ENCODE measurements at regions not wholly inside any gene's neighbourhood (a gene's known extent, or its start where the extent isn't known, plus 50 kb on each side); places are given as distances from the start of the nearest gene placed in this dataset.
"Not testable (repeated sequence)": the region's sequence is repeated elsewhere in the genome, so short reads cannot be mapped to it uniquely, and the experiment has no call there.

DNA sequence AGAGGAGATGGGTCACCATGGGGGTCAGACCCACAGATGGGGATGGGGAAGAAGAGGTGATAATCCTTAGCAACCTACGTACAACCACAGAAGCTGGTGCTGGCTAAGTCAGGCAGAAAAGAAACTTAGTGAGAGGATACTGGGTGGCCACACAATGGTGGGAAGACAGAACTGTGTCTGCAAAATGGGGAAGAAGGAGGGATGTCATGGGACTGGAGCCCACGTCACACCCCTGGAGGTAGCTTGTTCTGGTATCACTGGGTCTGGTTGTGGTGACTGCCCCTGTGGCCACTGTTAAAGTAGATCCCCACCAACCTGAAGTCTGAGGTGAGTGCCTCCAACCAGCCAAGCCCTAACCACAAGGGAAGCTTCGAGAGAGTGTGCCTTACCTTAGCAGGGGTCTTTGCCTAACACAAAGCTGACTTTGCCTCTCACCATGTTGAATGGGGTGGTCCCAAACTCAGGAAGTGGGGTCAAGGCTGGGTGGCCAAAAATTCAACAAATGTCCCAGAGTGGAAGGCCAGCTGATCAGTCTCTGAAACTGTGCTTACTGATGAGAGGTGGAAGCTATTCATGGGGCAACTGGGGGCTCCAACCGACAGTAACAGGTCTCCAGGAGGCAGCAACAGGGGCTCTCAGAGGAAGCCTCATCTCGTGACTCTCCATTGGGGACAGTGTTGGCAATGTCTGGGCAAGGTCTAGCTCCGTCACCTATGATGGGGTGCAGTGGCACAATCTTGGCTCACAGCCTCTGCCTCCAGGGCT lies 64.8 kb upstream of the SLC1A4 start:
- no peak for DNase-seq

GRCh38 chr2:64925930-64926722 lies 63.1 kb upstream of the SLC1A4 start:
- not testable (repeated sequence) for DNase-seq

DNA sequence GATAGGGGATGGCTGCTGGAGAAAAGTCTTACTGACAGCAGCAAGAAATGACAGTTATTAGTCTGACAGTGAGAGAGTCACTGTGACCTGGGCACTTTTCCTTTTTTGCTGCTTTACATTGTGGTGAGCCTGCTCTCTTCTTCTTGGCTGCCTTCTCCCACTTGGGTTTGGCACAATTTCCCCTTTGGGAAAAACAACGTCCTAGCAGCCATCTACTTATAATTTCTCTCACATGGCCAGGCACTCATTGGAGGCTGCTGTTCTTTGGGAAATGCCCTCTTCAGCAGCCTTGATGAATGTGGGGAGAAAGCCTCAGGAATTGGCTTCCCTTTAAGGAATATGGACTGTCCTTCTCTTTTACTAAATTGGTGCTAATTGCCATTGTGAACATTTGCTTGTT lies 60.4 kb upstream of the SLC1A4 start:
- DNase-seq, result no peak

DNA sequence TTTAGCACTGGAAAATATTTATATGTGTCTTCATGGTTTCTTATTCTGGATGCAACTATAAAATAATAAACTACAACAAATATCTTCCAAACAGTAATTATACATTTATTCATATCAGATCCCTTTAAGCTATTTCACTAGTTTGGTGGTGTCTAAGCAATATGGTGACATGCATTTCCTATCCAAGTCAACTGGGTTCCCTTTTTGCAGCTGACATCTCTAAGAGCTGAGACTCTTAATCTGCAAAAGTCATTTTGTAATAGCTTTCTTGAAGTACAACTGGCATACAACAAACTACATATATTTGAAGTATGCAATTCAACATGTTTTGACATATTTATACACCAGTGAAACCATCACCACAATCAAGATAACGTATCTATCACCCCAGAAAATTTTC lies 59.9 kb upstream of the SLC1A4 start:
- DNase-seq, result no peak

DNA sequence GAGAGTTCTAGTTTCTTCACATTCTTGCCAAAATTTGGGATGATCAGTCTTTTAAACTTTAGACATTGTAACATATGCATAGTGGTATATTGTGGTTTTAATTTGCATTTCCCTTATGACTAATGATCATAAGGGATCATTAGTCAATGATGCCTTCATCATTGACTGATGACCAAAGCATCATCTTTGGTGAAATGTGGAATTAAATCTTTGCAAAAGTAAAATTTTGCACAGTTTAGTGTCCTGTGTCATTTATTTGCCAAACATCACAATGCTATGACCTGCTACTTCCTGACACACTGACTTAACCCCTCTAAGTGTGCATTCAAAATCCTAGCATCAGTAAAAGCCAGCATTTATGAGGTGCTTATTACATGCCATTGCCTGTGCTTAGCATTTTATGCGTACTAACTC lies 58.9 kb upstream of the SLC1A4 start:
- DNase-seq, result no peak

GRCh38 chr2:64931246-64932115 lies 57.7 kb upstream of the SLC1A4 start:
- DNase-seq, result no peak

- no peak for DNase-seq
Observed at GRCh38 chr2:64932116-64932370, 57.2 kb upstream of the SLC1A4 start.

DNA sequence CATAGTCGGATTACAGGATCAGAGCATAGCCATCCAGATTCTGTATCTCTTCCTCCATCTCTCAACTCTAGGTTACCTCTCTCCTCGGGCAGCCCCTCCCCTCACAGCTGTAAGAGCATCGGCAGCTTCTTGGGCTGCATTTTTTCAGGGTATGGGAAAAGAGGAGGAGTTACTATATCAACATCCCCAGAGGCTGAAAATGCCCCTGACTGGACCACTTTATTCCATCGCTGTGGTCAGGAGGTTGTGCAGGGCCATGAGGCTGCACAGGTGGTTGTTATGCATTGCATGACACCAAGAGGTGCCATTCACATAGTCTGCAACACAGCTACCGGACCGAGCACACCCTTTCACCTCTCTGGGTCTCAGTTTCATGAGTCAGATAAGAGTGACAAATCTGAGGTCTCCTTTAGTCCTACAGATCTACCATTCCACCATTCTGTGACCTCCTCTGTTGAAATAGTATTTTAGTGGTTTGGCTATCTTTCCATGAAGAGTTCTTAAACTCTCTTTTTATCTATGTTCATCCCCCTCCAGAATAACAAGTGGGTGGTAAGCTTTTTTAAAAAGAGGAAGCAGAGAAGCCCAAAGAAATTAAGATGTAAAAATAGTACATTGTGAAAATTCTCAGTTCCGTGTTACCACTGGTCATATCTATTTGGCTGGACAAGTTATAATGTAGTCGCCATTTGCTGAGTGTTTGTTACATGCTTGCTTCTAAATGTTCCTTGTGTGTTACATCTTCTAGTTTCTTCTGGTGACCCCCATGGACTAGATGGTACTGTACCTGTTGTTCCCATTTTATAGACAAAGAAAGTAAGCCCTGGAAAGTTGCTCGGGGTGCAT lies 56.6 kb upstream of the SLC1A4 start:
- DNase-seq, result no peak

- no peak for DNase-seq
Observed at GRCh38 chr2:64934530-64934929, 54.7 kb upstream of the SLC1A4 start.

DNA sequence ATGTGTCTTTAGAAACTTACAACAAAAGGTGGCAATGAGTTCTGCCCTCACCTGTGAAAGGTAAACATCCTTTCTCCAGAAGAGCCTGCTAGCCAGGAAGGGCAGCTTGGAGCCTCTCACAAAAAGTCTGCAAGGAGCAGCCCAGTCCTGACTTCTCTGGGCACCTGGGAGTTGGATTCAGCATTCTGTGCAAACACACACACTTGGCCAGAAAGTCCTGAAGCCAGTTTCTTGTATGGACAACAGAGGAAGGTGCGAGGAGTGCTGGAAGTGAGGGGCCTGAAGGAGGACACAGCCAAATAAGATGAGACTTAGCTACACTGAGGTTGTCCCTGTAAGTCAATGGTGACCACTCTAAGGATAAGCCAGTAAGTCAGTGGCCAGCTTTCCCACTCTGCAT lies 52.4 kb upstream of the SLC1A4 start:
- no peak for DNase-seq

GRCh38 chr2:64937314-64937686 lies 51.9 kb upstream of the SLC1A4 start:
- DNase-seq, result not testable (repeated sequence)

- DNase-seq, result no peak
Observed at GRCh38 chr2:64937687-64938491, 51.3 kb upstream of the SLC1A4 start.

DNA sequence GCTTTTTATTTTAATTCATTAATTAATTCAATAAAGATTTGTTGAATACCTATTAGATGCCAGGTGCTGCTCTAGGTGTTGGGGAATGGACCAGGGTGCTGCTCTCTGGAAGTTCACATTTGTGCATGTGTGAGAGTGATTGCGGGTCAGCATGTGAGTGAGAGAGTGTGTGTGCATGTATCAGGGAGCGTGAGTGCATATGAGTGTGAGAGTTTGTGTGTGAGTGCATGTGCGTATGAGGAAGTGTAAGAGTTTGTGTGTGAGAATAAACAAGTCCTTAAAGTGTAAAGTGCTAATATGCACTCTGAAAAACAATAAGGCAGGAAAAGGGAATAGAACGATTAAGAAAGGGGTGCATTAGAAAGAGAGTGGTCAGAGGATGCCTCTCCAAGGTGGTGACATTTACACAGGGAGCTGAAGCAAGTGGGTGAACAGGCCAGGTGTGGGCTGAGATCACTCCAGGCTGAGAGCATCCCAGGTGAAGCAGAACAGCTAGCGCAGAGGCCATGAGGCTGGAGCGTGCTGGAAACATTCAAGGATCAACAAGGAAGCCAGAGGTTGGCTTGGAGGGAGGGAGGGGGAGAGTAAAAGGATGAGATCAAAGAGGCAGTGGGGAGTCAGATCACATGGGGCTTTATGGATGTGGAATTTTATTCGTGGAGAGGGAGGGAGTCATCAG lies 50.5 kb upstream of the SLC1A4 start:
- DNase-seq, result no peak

DNA sequence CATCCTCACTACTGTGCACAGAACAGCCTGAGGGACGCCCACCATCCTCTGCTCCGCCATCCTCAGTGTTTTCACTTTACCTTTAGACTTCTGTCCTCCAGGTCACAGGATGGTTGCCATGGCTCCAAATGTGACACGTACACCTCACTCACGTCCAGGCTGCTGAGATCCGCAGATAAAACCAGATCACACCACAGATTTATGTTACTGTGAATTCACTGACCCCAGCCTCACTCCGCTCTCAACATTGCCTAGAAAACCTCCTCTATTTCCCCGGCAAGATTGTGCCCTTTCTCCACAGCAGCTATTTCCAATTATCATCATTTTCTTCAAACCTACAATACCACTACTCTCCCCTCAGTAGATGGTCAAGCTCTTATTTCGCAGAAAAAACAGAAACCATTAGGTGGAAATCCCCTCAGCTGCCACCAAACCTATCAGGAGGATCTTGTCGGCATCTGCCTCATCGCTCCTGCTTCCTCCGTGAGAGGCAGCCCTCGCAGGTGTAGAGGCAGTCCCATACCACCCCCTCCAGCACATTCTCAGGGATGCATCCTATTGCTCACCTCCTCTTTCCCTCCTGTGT lies 49.8 kb upstream of the SLC1A4 start:
- DNase-seq, result no peak
